GM23338 (cell line): ENCODE measurements at regions not wholly inside any gene's neighbourhood (a gene's known extent, or its start where the extent isn't known, plus 50 kb on each side); places are given as distances from the start of the nearest gene placed in this dataset.

ENCODE experiments used
- ATAC-seq: fragments of 200-7000 bp; cut with Tn5 transposase; 3 replicates; pipeline ENCODE4 v1.9.1; 2020
- DNase-seq: peaks from one replicate; pipeline ENCODE4 v3.0.0-alpha.2; 2015; ENCODE audit warnings: low spot score
- H2AFZ ChIP-seq: fragments of 200-600 bp; sonication (generic); 2 replicates; pipeline ENCODE4 v1.8.0; 2016; ENCODE audit warnings: antibody characterized with exemption, mild to moderate bottlenecking, moderate library complexity
- H3F3A ChIP-seq: fragments of 200-600 bp; sonication (generic); replicated peaks from 2 replicates; pipeline ENCODE4 v1.8.0; 2017; ENCODE audit warnings: antibody characterized with exemption, mixed run types, low read depth
- H3K27ac ChIP-seq: fragments of 200-600 bp; sonication (generic); 2 replicates; pipeline ENCODE4 v1.6.1; 2016; ENCODE audit warnings: low read depth
- H3K27me3 ChIP-seq: fragments of 200-600 bp; sonication (generic); 2 replicates; pipeline ENCODE4 v1.8.0; 2016; ENCODE audit warnings: mild to moderate bottlenecking, mixed run types, moderate library complexity; ENCODE audit not compliant: insufficient read depth
- H3K36me3 ChIP-seq: fragments of 200-600 bp; sonication (generic); 2 replicates; pipeline ENCODE4 v1.8.0; 2016; ENCODE audit warnings: mild to moderate bottlenecking; ENCODE audit not compliant: insufficient read depth
- H3K4me1 ChIP-seq: fragments of 200-600 bp; sonication (generic); 2 replicates; pipeline ENCODE4 v1.8.0; 2016; ENCODE audit warnings: mild to moderate bottlenecking, moderate library complexity; ENCODE audit not compliant: insufficient read depth
- H3K4me2 ChIP-seq: fragments of 200-600 bp; sonication (generic); 2 replicates; pipeline ENCODE4 v1.7.1; 2017; ENCODE audit warnings: mixed run types
- H3K4me3 ChIP-seq: fragments of 200-600 bp; sonication (generic); 2 replicates; pipeline ENCODE4 v1.6.1; 2016; ENCODE audit warnings: mixed run types
- H3K79me2 ChIP-seq: fragments of 200-600 bp; sonication (generic); replicated peaks from 2 replicates; pipeline ENCODE4 v1.8.0; 2017; ENCODE audit warnings: mild to moderate bottlenecking; ENCODE audit not compliant: insufficient read depth
- H3K9me2 ChIP-seq: fragments of 200-600 bp; sonication (generic); 2 replicates; pipeline ENCODE4 v1.8.0; 2017; ENCODE audit not compliant: insufficient read depth
- H4K20me1 ChIP-seq: fragments of 200-600 bp; sonication (generic); replicated peaks from 2 replicates; pipeline ENCODE4 v1.8.0; 2017; ENCODE audit warnings: mild to moderate bottlenecking; ENCODE audit not compliant: insufficient read depth
- H3K27ac Mint-ChIP-seq: 2 replicates; pipeline ENCODE4 v1.8.0; 2020; ENCODE audit warnings: inconsistent platforms, mild to moderate bottlenecking, moderate library complexity, mixed read lengths
- H3K27me3 Mint-ChIP-seq: 3 replicates; pipeline ENCODE4 v1.8.0; 2022; ENCODE audit warnings: low read depth, mild to moderate bottlenecking, moderate library complexity, mixed read lengths, inconsistent platforms; ENCODE audit not compliant: insufficient read depth, poor library complexity
- H3K36me3 Mint-ChIP-seq: 3 replicates; pipeline ENCODE4 v1.8.0; 2021; ENCODE audit warnings: low read depth, mild to moderate bottlenecking, inconsistent platforms, moderate library complexity, mixed read lengths
- H3K4me1 Mint-ChIP-seq: 3 replicates; pipeline ENCODE4 v1.8.0; 2020; ENCODE audit warnings: mild to moderate bottlenecking, inconsistent platforms, mixed read lengths
- H3K4me3 Mint-ChIP-seq: 3 replicates; pipeline ENCODE4 v1.8.0; 2021; ENCODE audit warnings: moderate library complexity, mild to moderate bottlenecking, inconsistent platforms, mixed read lengths
- H3K9me3 Mint-ChIP-seq: 3 replicates; pipeline ENCODE4 v1.8.0; 2020; ENCODE audit warnings: moderate library complexity, mild to moderate bottlenecking, inconsistent platforms, mixed read lengths
- CTCF ChIP-seq, 2 experiments: fragments of 200-600 bp in 1 of 2; sonication (generic) in 1 of 2; conservative IDR thresholded peaks; 2 replicates each; pipeline versions ENCODE4 v1.5.1 to v1.6.1; 2016 to 2017; ENCODE audit warnings: antibody characterized with exemption in 2 of 2, low read depth in 2 of 2, mild to moderate bottlenecking in 2 of 2, moderate library complexity in 1 of 2
- ETS1 ChIP-seq: IDR thresholded peaks from 2 replicates; pipeline ENCODE4 v1.6.1; 2016; ENCODE audit warnings: antibody characterized with exemption
- JUNB ChIP-seq: IDR thresholded peaks from one replicate; pipeline ENCODE4 v1.6.1; 2016; ENCODE audit warnings: antibody characterized with exemption; ENCODE audit not compliant: unreplicated experiment
- REST ChIP-seq: IDR thresholded peaks from one replicate; pipeline ENCODE4 v1.6.1; 2018; ENCODE audit warnings: antibody characterized with exemption; ENCODE audit not compliant: unreplicated experiment
- STAT1 ChIP-seq: IDR thresholded peaks from one replicate; pipeline ENCODE4 v1.6.1; 2016; ENCODE audit warnings: antibody characterized with exemption; ENCODE audit not compliant: unreplicated experiment

- no peak overlapping the region for H3K27ac ChIP-seq
- peaks cover 25% of the 10 kb centered on the region for H3K27me3 Mint-ChIP-seq
Observed at GRCh38 chr3:126264952-126265351, 84.6 kb upstream of the ALDH1L1 start.

More at GRCh38 chr3:126264952-126265351, 84.6 kb upstream of the ALDH1L1 start:
- ATAC-seq = peak; percentile 20
- Mint-ChIP-seq H3K36me3 (peaks cover 9% of the 10 kb centered on the region; the same call in 2 of the 3 replicates), H3K4me3 (no peak overlapping the region), H3K9me3 (peaks cover 2% of the 10 kb centered on the region; the same call in 1 of the 3 replicates), H3K4me1 (peaks cover 40% of the 10 kb centered on the region), H3K27ac (no peak overlapping the region)
- H3K4me3 ChIP-seq = no peak overlapping the region
- H3F3A ChIP-seq = no peaks in the 10 kb centered on the region; the same call in 1 of the 2 replicates
- H3K4me1 ChIP-seq = peaks cover 30% of the 10 kb centered on the region
- peaks cover 9% of the 10 kb centered on the region; the same call in 1 of the 2 replicates for H3K9me2 ChIP-seq
- no peaks in the 10 kb centered on the region for H3K36me3 ChIP-seq
- DNase-seq = peak; percentile 51
- H4K20me1 ChIP-seq = no peaks in the 10 kb centered on the region
- H3K79me2 ChIP-seq = no peaks in the 10 kb centered on the region
- no peak overlapping the region for H2AFZ ChIP-seq
- TF ChIP-seq CTCF (conservative IDR thresholded peaks at IDR 0.05; ENCODE audit: low read depth in 2 of 2) (peak in 1 of 2 experiments; percentile 42; a peak in 2 of 4 replicates), REST (no peak), STAT1 (no peak), JUNB (no peak), ETS1 (no peak)
- peak overlapping the region; percentile 36; the same call in 1 of the 2 replicates for H3K4me2 ChIP-seq
- H3K27me3 ChIP-seq = peaks cover 6% of the 10 kb centered on the region; the same call in 1 of the 2 replicates
